HUES48 (cell line): ENCODE measurements at regions not wholly inside any gene's neighbourhood (a gene's known extent, or its start where the extent isn't known, plus 50 kb on each side); places are given as distances from the start of the nearest gene placed in this dataset.

Experiments
- H3K27ac ChIP-seq: one replicate; pipeline ENCODE4 v1.7.0; 2013; ENCODE audit warnings: low read depth, low read length, inconsistent platforms
- H3K27me3 ChIP-seq: 2 replicates; pipeline ENCODE4 v1.6.1; 2013; ENCODE audit warnings: mild to moderate bottlenecking, low read length; ENCODE audit not compliant: control insufficient read depth, insufficient read depth
- H3K36me3 ChIP-seq: 2 replicates; pipeline ENCODE4 v1.6.1; 2013; ENCODE audit warnings: low read length; ENCODE audit not compliant: control insufficient read depth, insufficient read depth
- H3K4me1 ChIP-seq: 2 replicates; pipeline ENCODE4 v1.6.1; 2013; ENCODE audit warnings: mild to moderate bottlenecking, low read length; ENCODE audit not compliant: control insufficient read depth, insufficient read depth
- H3K4me3 ChIP-seq: 2 replicates; pipeline ENCODE4 v1.5.1; 2013; ENCODE audit warnings: mild to moderate bottlenecking, low read depth, low read length
- H3K9ac ChIP-seq: 2 replicates; pipeline ENCODE4 v1.6.1; 2013; ENCODE audit warnings: mild to moderate bottlenecking, low read depth, low read length, moderate library complexity
- H3K9me3 ChIP-seq: 2 replicates; pipeline ENCODE4 v1.6.1; 2013; ENCODE audit warnings: low read length; ENCODE audit not compliant: control insufficient read depth, insufficient read depth

- no peak overlapping the region for H3K4me3 ChIP-seq
- H3K4me1 ChIP-seq = 0 out of 2 replicates have a peak, but pooled peaks cover 8% of the 10 kb centered on the region
- H3K36me3 ChIP-seq = no peaks in the 10 kb centered on the region
- no peaks in the 10 kb centered on the region for H3K27me3 ChIP-seq
- no peak overlapping the region for H3K27ac ChIP-seq
- H3K9me3 ChIP-seq = no peaks in the 10 kb centered on the region
- no peak overlapping the region for H3K9ac ChIP-seq
Observed at GRCh38 chr4:53644607-53645006, 53.3 kb upstream of the LNX1 start.
